NCI-H1048 (cell line): ENCODE measurements at regions not wholly inside any gene's neighbourhood (a gene's known extent, or its start where the extent isn't known, plus 50 kb on each side); places are given as distances from the start of the nearest gene placed in this dataset.
A peak's percentile ranks its signal among the peaks of the same experiment; 100 is the strongest.
"Not testable (repeated sequence)": the region's sequence is repeated elsewhere in the genome, so short reads cannot be mapped to it uniquely, and the experiment has no call there.

Source experiments
- DNase-seq: peaks from one replicate; lab custom pipeline; 2025; lab: John Stamatoyannopoulos, UW

GRCh38 chr10:43852149-43852548, 203.5 kb upstream of the ZNF32 start:
- no peak for DNase-seq

- no peak for DNase-seq
Measured at GRCh38 chr10:43851030-43851429, 202.3 kb upstream of the ZNF32 start.

GRCh38 chr10:43849551-43849950, 200.9 kb upstream of the ZNF32 start:
- no peak for DNase-seq

- DNase-seq = no peak
Measured at GRCh38 chr10:43846968-43847367, 198.3 kb upstream of the ZNF32 start.

GRCh38 chr10:43846187-43846680, 197.6 kb upstream of the ZNF32 start:
- DNase-seq = no peak

GRCh38 chr10:43845121-43845520, 196.4 kb upstream of the ZNF32 start:
- no peak for DNase-seq

GRCh38 chr10:43844221-43844620, 195.5 kb upstream of the ZNF32 start:
- DNase-seq = no peak

- no peak for DNase-seq
Measured at GRCh38 chr10:43843321-43844101, 194.8 kb upstream of the ZNF32 start.

- no peak for DNase-seq
Measured at GRCh38 chr10:43842496-43842895, 193.8 kb upstream of the ZNF32 start.

- no peak for DNase-seq
Measured at GRCh38 chr10:43842072-43842471, 193.4 kb upstream of the ZNF32 start.

GRCh38 chr10:43839973-43840372, 191.3 kb upstream of the ZNF32 start:
- DNase-seq = no peak

GRCh38 chr10:43834751-43835150, 186.1 kb upstream of the ZNF32 start:
- DNase-seq = not testable (repeated sequence)

- no peak for DNase-seq
Measured at GRCh38 chr10:43827853-43828252, 179.2 kb upstream of the ZNF32 start.

GRCh38 chr10:43825984-43826383, 177.3 kb upstream of the ZNF32 start:
- no peak for DNase-seq

- no peak for DNase-seq
Measured at GRCh38 chr10:43825421-43825820, 176.7 kb upstream of the ZNF32 start.

- no peak for DNase-seq
Measured at GRCh38 chr10:43824934-43825333, 176.3 kb upstream of the ZNF32 start.

- DNase-seq = no peak
Measured at GRCh38 chr10:43822631-43823580, 174.2 kb upstream of the ZNF32 start.

GRCh38 chr10:43821103-43821502, 172.4 kb upstream of the ZNF32 start:
- DNase-seq = no peak

- DNase-seq = peak; percentile 2
Measured at GRCh38 chr10:43820663-43821062, 172.0 kb upstream of the ZNF32 start.

- DNase-seq = no peak
Measured at GRCh38 chr10:43819464-43820230, 171.0 kb upstream of the ZNF32 start.

- DNase-seq = no peak
Measured at GRCh38 chr10:43818687-43819086, 170.0 kb upstream of the ZNF32 start.

GRCh38 chr10:43817368-43817767, 168.7 kb upstream of the ZNF32 start:
- no peak for DNase-seq
